ENCODE measurements at regions not wholly inside any gene's neighbourhood (a gene's known extent, or its start where the extent isn't known, plus 50 kb on each side); places are given as distances from the start of the nearest gene placed in this dataset.
A peak's percentile ranks its signal among the peaks of the same experiment; 100 is the strongest.

DNA sequence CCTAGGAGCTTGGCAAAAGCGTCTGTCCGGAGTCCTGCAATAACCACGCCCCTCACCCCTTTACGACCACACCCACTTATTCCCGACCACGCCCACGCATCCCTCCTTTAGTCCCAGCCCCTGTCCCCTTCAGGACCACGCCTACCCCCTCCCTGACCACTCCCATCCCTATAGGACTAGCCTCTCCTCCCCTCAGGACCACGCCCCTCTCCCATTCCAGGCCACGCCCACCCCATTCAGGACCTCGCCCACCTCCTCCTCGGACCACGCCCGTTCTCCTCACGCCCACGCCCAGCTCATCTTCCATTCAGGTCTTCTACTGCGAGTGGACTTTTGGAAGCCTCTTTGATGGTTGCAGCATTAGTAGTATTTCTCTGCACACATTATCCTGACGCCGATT, 131.2 kb upstream of the STX18 start:
- POLR2A ChIA-PET, result no interaction called here
- H3K4me2 ChIP-seq (ENCODE audit: insufficient read depth, low read length), result no peak overlapping the region
- no TSS peak for BruUV-seq (replicated peaks)
- intact Hi-C loops (cut with micrococcal nuclease), result no loop called here
- H3K9me3 ChIP-seq (replicated peaks; ENCODE audit: control insufficient read depth, insufficient read depth, low read length), result no peaks in the 10 kb centered on the region
- H3K36me3 ChIP-seq (ENCODE audit: control insufficient read depth in 2 of 2, extremely low read depth in 1 of 2, insufficient read depth in 2 of 2, low read length in 2 of 2), result no peaks in the 10 kb centered on the region
- dilution Hi-C loops (cut with MboI; ENCODE audit: extremely low pct_ligation_motif_present, low sequenced_read_pairs), result no loop called here
- H3K9ac ChIP-seq (replicated peaks; ENCODE audit: extremely low read depth, insufficient read depth, low read length), result no peak overlapping the region
- H3K4me1 ChIP-seq (ENCODE audit: control insufficient read depth, extremely low read depth, insufficient read depth, low read length), result no peaks in the 10 kb centered on the region
- no peaks in the 10 kb centered on the region for H3K9me1 ChIP-seq (replicated peaks; ENCODE audit: control insufficient read depth, extremely low read depth, insufficient read depth, low read length)
- no peaks in the 10 kb centered on the region for H3K79me2 ChIP-seq (ENCODE audit: control insufficient read depth, insufficient read depth, low read length)
- CTCF ChIA-PET, result no interaction called here
- H3K27me3 ChIP-seq (ENCODE audit: control insufficient read depth in 2 of 2, insufficient read depth in 2 of 2, low read length in 2 of 2), result peaks cover 12 to 14% of the 10 kb centered on the region in 2 experiments
- TF ChIP-seq, protein P1, sequence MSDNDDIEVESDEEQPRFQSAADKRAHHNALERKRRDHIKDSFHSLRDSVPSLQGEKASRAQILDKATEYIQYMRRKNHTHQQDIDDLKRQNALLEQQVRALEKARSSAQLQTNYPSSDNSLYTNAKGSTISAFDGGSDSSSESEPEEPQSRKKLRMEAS (IDR thresholded peaks at IDR 0.05; ENCODE audit: insufficient read depth, insufficient read length), result no peak
- TF ChIP-seq GATA2 (IDR thresholded peaks at IDR 0.05; ENCODE audit: insufficient read depth, insufficient read length, low read depth, low read length) (no peak), FOS (IDR thresholded peaks at IDR 0.05; ENCODE audit: borderline replicate concordance, insufficient read depth, low read length) (no peak), MYC (IDR thresholded peaks at IDR 0.05; ENCODE audit: low read depth, low read length) (no peak), EZH2 (IDR thresholded peaks at IDR 0.05; ENCODE audit: borderline replicate concordance, low read depth, low read length, severe bottlenecking) (no peak), POLR2AphosphoS5 (IDR thresholded peaks at IDR 0.05; ENCODE audit: insufficient read depth, low read depth, low read length) (no peak), POLR2A (IDR thresholded peaks at IDR 0.05; ENCODE audit: low read depth, low read length) (no peak), JUN (IDR thresholded peaks at IDR 0.05; ENCODE audit: borderline replicate concordance, insufficient read depth, insufficient read length, low read depth) (no peak)
- TF ChIP-seq, protein P2, sequence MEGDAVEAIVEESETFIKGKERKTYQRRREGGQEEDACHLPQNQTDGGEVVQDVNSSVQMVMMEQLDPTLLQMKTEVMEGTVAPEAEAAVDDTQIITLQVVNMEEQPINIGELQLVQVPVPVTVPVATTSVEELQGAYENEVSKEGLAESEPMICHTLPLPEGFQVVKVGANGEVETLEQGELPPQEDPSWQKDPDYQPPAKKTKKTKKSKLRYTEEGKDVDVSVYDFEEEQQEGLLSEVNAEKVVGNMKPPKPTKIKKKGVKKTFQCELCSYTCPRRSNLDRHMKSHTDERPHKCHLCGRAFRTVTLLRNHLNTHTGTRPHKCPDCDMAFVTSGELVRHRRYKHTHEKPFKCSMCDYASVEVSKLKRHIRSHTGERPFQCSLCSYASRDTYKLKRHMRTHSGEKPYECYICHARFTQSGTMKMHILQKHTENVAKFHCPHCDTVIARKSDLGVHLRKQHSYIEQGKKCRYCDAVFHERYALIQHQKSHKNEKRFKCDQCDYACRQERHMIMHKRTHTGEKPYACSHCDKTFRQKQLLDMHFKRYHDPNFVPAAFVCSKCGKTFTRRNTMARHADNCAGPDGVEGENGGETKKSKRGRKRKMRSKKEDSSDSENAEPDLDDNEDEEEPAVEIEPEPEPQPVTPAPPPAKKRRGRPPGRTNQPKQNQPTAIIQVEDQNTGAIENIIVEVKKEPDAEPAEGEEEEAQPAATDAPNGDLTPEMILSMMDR (IDR thresholded peaks at IDR 0.05; ENCODE audit: extremely low read depth in 1 of 2, insufficient read depth in 1 of 2, low read depth in 1 of 2, low read length in 2 of 2), result no peak
- no peak overlapping the region for H2AFZ ChIP-seq (ENCODE audit: low read depth, low read length)
- FAIRE-seq, result no peak
- peak; percentile 28 for DNase-seq (ENCODE audit: low read depth, low spot score)
- no peaks in the 10 kb centered on the region for H4K20me1 ChIP-seq (replicated peaks; ENCODE audit: control insufficient read depth, extremely low read depth, insufficient read depth, low read length)
- no peak overlapping the region for H3K27ac ChIP-seq (ENCODE audit: insufficient read depth, low read depth, low read length)
- H3K4me3 ChIP-seq (replicated peaks in 1 of 3; ENCODE audit: insufficient read depth in 1 of 3, low read depth in 1 of 3, low read length in 3 of 3), result no peak overlapping the region

Data from endothelial cell of umbilical vein (primary cell).